Adipocyte (in vitro differentiated cells): ENCODE measurements at regions not wholly inside any gene's neighbourhood (a gene's known extent, or its start where the extent isn't known, plus 50 kb on each side); places are given as distances from the start of the nearest gene placed in this dataset.
"Not testable (repeated sequence)": the region's sequence is repeated elsewhere in the genome, so short reads cannot be mapped to it uniquely, and the experiment has no call there.

Experiments used
- DNase-seq: peaks from one replicate; pipeline ENCODE4 v3.0.0-alpha.2; 2015; ENCODE audit warnings: low read depth
- H3K27me3 ChIP-seq: replicated peaks from 2 replicates; pipeline ENCODE4 v1.7.0; 2013; ENCODE audit warnings: mild to moderate bottlenecking, low read length, moderate library complexity; ENCODE audit not compliant: control insufficient read depth, insufficient read depth
- H3K36me3 ChIP-seq: 2 replicates; pipeline ENCODE4 v1.7.0; 2013; ENCODE audit warnings: low read length, mild to moderate bottlenecking, moderate library complexity; ENCODE audit not compliant: control insufficient read depth, insufficient read depth, severe bottlenecking
- H3K4me1 ChIP-seq: 2 replicates; pipeline ENCODE4 v1.7.0; 2013; ENCODE audit warnings: mild to moderate bottlenecking, low read length, moderate library complexity; ENCODE audit not compliant: control insufficient read depth, insufficient read depth
- H3K4me3 ChIP-seq: 2 replicates; pipeline ENCODE4 v1.7.0; 2013; ENCODE audit warnings: mild to moderate bottlenecking, low read length, moderate library complexity
- H3K9ac ChIP-seq: 2 replicates; pipeline ENCODE4 v1.7.0; 2013; ENCODE audit warnings: mild to moderate bottlenecking, low read length, moderate library complexity
- H3K9me3 ChIP-seq: 2 replicates; pipeline ENCODE4 v1.7.0; 2013; ENCODE audit warnings: mild to moderate bottlenecking, low read length, moderate library complexity; ENCODE audit not compliant: control insufficient read depth

- H3K36me3 ChIP-seq, H3K4me3 ChIP-seq, H3K9ac ChIP-seq, H3K4me1 ChIP-seq, H3K9me3 ChIP-seq, H3K27me3 ChIP-seq, DNase-seq: not testable (repeated sequence)
These were observed 403.1 kb downstream of the ZNF33B start for GRCh38 chr10:42235241-42235640.

- H3K27me3 ChIP-seq, H3K9ac ChIP-seq, DNase-seq, H3K4me3 ChIP-seq, H3K4me1 ChIP-seq, H3K9me3 ChIP-seq, H3K36me3 ChIP-seq: not testable (repeated sequence)
These were observed 403.9 kb downstream of the ZNF33B start for GRCh38 chr10:42234506-42234905.

- not testable (repeated sequence) for H3K27me3 ChIP-seq, H3K4me3 ChIP-seq, DNase-seq, H3K9ac ChIP-seq, H3K4me1 ChIP-seq, H3K36me3 ChIP-seq, H3K9me3 ChIP-seq
These were observed 404.7 kb downstream of the ZNF33B start for GRCh38 chr10:42233461-42234206.

GRCh38 chr10:42232955-42233354 is 405.4 kb downstream of the ZNF33B start:
- H3K9ac ChIP-seq, H3K4me3 ChIP-seq, H3K36me3 ChIP-seq, H3K27me3 ChIP-seq, H3K4me1 ChIP-seq, H3K9me3 ChIP-seq, DNase-seq: not testable (repeated sequence)

- not testable (repeated sequence) for H3K4me1 ChIP-seq, H3K27me3 ChIP-seq, H3K36me3 ChIP-seq, H3K9ac ChIP-seq, H3K4me3 ChIP-seq, DNase-seq, H3K9me3 ChIP-seq
These were observed 407.6 kb downstream of the ZNF33B start for GRCh38 chr10:42230812-42231211.

- not testable (repeated sequence) for H3K4me1 ChIP-seq, H3K9ac ChIP-seq, H3K4me3 ChIP-seq, H3K9me3 ChIP-seq, H3K36me3 ChIP-seq, H3K27me3 ChIP-seq, DNase-seq
These were observed 408.3 kb downstream of the ZNF33B start for GRCh38 chr10:42230115-42230514.

GRCh38 chr10:42227859-42228258 is 410.5 kb downstream of the ZNF33B start:
- H3K4me1 ChIP-seq, H3K36me3 ChIP-seq, H3K9me3 ChIP-seq, H3K9ac ChIP-seq, H3K4me3 ChIP-seq, H3K27me3 ChIP-seq, DNase-seq: not testable (repeated sequence)

- H3K27me3 ChIP-seq, H3K4me1 ChIP-seq, DNase-seq, H3K36me3 ChIP-seq, H3K4me3 ChIP-seq, H3K9ac ChIP-seq, H3K9me3 ChIP-seq: not testable (repeated sequence)
These were observed 444.8 kb downstream of the ZNF33B start for GRCh38 chr10:42193588-42193987.

GRCh38 chr10:42192450-42192849 is 445.9 kb downstream of the ZNF33B start:
- not testable (repeated sequence) for H3K27me3 ChIP-seq, H3K4me1 ChIP-seq, H3K9ac ChIP-seq, H3K9me3 ChIP-seq, H3K4me3 ChIP-seq, H3K36me3 ChIP-seq
- DNase-seq = peak; percentile 49

- H3K9ac ChIP-seq, H3K36me3 ChIP-seq, H3K9me3 ChIP-seq, DNase-seq, H3K4me3 ChIP-seq, H3K4me1 ChIP-seq, H3K27me3 ChIP-seq: not testable (repeated sequence)
These were observed 450.7 kb downstream of the ZNF33B start for GRCh38 chr10:42187501-42188195.

- H3K4me1 ChIP-seq, H3K36me3 ChIP-seq, H3K4me3 ChIP-seq, H3K9ac ChIP-seq, H3K9me3 ChIP-seq, H3K27me3 ChIP-seq: not testable (repeated sequence)
- DNase-seq = peak; percentile 59
These were observed 460.3 kb downstream of the ZNF33B start for GRCh38 chr10:42177793-42178689.
